GM19395 (cell line): ENCODE measurements at regions not wholly inside any gene's neighbourhood (a gene's known extent, or its start where the extent isn't known, plus 50 kb on each side); places are given as distances from the start of the nearest gene placed in this dataset.
"Not testable (repeated sequence)": the region's sequence is repeated elsewhere in the genome, so short reads cannot be mapped to it uniquely, and the experiment has no call there.

ENCODE experiments used
- ATAC-seq: cut with Tn5 transposase; IDR thresholded peaks from one replicate; pipeline ENCODE4 v1.9.1; 2021; ENCODE audit warnings: mild to moderate bottlenecking, moderate library complexity; ENCODE audit not compliant: unreplicated experiment

GRCh38 chr1:146443088-146443870, 214.5 kb upstream of the NOTCH2NLA start:
- ATAC-seq, result not testable (repeated sequence)

GRCh38 chr1:146438543-146438942, 209.7 kb upstream of the NOTCH2NLA start:
- ATAC-seq, result not testable (repeated sequence)

- not testable (repeated sequence) for ATAC-seq
Measured at GRCh38 chr1:146416642-146417041, 187.8 kb upstream of the NOTCH2NLA start.

DNA sequence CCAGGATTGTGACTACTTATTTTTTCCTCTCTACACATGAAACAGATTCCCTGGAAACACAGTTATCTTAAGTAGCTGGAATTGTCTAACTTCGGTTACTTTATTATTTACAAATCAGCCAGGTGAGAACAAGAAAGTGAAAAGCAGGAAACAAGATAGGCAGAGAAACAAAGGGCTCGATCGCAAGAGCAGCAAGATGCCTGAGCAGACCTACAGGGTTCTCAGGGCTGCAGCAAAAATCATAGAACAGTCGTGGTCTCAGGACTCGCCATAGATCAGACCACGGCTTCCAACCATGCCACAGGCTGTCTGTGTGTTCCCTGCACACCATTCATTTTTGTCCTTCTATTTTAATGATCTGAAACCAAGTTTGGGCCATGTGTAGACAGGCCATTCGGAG, 186.2 kb upstream of the NOTCH2NLA start:
- not testable (repeated sequence) for ATAC-seq

- ATAC-seq, result not testable (repeated sequence)
Measured at GRCh38 chr1:146413911-146414310, 185.1 kb upstream of the NOTCH2NLA start.

DNA sequence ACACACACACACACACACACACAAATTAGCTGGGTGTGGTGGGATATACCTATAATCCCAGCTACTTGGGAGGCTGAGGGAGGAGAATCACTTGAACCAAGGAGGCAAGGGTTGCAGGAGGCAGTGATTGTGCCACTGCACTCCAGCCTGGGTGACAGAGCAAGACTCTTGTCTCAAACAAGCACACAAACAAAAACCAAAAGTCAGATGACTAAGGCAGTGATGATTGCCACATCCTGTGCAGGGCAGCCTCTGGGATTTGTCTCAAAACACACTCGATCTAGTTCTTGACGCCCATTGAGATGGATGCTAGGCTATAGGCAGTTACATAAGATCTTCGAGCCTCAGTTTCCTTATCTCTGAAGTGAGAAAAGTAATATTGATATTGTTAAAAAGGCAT, 183.1 kb upstream of the NOTCH2NLA start:
- ATAC-seq, result not testable (repeated sequence)

GRCh38 chr1:146409817-146410441, 181.1 kb upstream of the NOTCH2NLA start:
- not testable (repeated sequence) for ATAC-seq

DNA sequence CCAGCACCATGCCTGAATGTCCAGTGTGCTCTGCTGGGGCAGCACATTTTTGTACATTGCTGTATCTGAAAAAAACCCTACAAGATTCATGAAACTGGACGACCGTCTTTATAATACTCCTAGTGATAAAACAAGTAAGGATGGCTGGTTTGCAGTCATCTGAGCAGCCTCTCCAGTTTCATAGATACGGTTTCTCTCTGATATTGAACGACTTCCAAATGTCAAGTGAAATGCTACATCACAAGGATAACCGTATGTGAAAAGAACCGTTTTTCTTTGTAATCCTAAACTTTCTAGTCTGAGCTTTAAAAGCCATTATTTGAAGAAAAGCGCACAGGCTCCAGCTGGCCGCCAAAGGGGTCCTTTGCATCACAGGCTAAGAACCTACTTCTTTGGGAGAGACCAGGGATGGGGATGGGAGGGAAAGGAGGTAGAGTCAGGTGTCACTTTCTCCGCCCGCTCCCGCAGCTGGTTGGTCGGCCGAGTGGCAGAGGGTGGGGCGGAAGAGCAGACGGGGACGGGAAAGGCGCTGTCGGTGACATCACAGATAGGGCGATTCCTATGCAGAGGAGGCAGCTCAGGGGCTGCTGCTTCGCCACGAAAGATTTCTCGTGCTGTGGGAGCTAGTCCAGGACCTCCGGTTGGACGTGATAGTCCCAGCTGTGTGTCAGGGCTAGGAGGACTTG, 180.4 kb upstream of the NOTCH2NLA start:
- ATAC-seq, result not testable (repeated sequence)

GRCh38 chr1:146401281-146401825, 172.5 kb upstream of the NOTCH2NLA start:
- ATAC-seq, result not testable (repeated sequence)

GRCh38 chr1:146400173-146401121, 171.6 kb upstream of the NOTCH2NLA start:
- ATAC-seq, result not testable (repeated sequence)

GRCh38 chr1:146399225-146399624, 170.4 kb upstream of the NOTCH2NLA start:
- ATAC-seq, result not testable (repeated sequence)

- ATAC-seq, result not testable (repeated sequence)
Measured at GRCh38 chr1:146396801-146397200, 168.0 kb upstream of the NOTCH2NLA start.

DNA sequence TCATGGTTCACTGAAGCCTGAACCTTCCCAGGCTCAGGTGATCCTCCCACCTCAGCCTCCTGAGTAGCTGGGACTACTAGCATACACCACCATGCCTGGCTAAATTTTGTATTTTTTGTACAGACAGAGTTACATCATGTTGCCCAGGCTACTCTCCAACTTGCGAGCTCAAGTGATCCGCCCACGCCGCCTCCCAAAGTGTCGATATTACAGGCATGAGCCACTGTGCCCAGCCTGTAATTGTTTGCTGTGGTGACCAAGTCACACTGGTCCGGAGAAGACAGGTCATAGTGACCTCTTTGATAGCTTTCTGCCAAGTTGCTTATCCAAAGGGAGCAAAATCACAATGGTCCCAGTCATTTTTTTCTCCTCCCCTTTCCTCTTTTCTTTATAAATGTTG, 167.4 kb upstream of the NOTCH2NLA start:
- ATAC-seq, result not testable (repeated sequence)

- ATAC-seq, result not testable (repeated sequence)
Measured at GRCh38 chr1:146393796-146394195, 165.0 kb upstream of the NOTCH2NLA start.

- ATAC-seq, result not testable (repeated sequence)
Measured at GRCh38 chr1:146393154-146393553, 164.3 kb upstream of the NOTCH2NLA start.

- ATAC-seq, result not testable (repeated sequence)
Measured at GRCh38 chr1:146389178-146389577, 160.4 kb upstream of the NOTCH2NLA start.

- ATAC-seq, result not testable (repeated sequence)
Measured at GRCh38 chr1:146387750-146388469, 159.1 kb upstream of the NOTCH2NLA start.

DNA sequence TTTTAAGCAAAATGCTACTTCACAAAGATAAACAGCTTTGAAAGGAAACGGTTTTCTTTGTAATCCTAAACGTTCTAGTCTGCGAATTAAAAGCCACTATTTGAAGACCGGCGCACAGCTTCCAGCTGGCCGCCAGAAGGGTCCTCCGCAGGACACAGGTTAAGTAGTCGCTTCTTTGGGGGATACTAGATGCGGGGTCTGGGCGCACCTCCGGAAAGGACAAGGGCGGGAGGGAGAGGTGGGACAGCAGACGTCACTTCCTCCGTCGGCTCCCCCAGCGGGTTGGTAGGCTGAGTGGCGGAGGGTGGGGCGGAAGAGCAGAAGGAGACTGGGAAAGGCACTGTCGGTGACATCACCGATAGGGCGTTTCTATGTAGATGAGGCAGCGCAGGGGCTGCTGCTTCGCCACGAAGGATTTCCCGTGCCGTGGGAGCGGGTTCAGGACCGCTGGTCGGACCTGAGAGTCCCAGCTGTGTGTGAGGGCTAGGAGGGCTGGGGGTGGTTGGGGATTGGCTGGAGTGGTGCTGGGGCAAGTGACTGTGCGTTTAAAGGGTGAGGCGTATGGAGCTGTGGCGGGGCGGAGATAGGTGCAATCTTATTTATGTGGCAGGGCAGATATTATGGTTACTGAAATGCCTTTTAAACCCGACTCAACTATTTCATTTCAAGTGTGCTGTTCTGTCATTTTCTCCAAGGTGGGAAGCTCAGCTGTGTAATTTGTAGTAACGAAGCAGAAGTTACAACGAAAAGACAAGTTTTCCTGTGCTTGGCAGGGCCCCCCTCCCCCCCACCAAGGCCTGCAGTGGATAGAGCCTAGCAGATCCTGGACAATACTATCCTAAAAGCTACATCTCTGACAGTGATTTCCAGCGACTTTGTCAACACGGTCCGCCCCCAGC, 158.3 kb upstream of the NOTCH2NLA start:
- peak; percentile 90 for ATAC-seq
